NCI-H748 (cell line): ENCODE measurements at regions not wholly inside any gene's neighbourhood (a gene's known extent, or its start where the extent isn't known, plus 50 kb on each side); places are given as distances from the start of the nearest gene placed in this dataset.

Experiments used
- DNase-seq: peaks from one replicate; lab custom pipeline; 2025; ENCODE audit not compliant: unreplicated experiment; lab: John Stamatoyannopoulos, UW

GRCh38 chrX:20350596-20350995, 83.9 kb upstream of the RPS6KA3 start:
- no peak for DNase-seq

- no peak for DNase-seq
Observed at GRCh38 chrX:20348139-20348538, 81.4 kb upstream of the RPS6KA3 start.

- DNase-seq = no peak
Observed at GRCh38 chrX:20347481-20347880, 80.8 kb upstream of the RPS6KA3 start.

GRCh38 chrX:20333672-20334071, 67.0 kb upstream of the RPS6KA3 start:
- DNase-seq = no peak

- DNase-seq = no peak
Observed at GRCh38 chrX:20330545-20330944, 63.8 kb upstream of the RPS6KA3 start.

- no peak for DNase-seq
Observed at GRCh38 chrX:20329435-20329834, 62.7 kb upstream of the RPS6KA3 start.

GRCh38 chrX:20325786-20326388, 59.2 kb upstream of the RPS6KA3 start:
- no peak for DNase-seq

- no peak for DNase-seq
Observed at GRCh38 chrX:20322887-20323286, 56.2 kb upstream of the RPS6KA3 start.

- DNase-seq = peak; percentile 10
Observed at GRCh38 chrX:20320461-20321159, 53.9 kb upstream of the RPS6KA3 start.

- DNase-seq = no peak
Observed at GRCh38 chrX:20319054-20319453, 52.3 kb upstream of the RPS6KA3 start.

GRCh38 chrX:20317873-20318272, 51.2 kb upstream of the RPS6KA3 start:
- DNase-seq = no peak
